B cell (primary cell): ENCODE measurements at regions not wholly inside any gene's neighbourhood (a gene's known extent, or its start where the extent isn't known, plus 50 kb on each side); places are given as distances from the start of the nearest gene placed in this dataset.

Source experiments
- CTCF ChIP-seq: fragments of 200-600 bp; IDR thresholded peaks from one replicate; pipeline ENCODE4 v1.8.0; 2022; ENCODE audit warnings: antibody characterized with exemption, mild to moderate bottlenecking
- EZH2 ChIP-seq: IDR thresholded peaks from 2 replicates; pipeline ENCODE4 v1.6.1; 2012; ENCODE audit warnings: borderline replicate concordance, low read depth, mild to moderate bottlenecking, moderate library complexity, low read length; ENCODE audit not compliant: insufficient read depth, poor library complexity, severe bottlenecking

- TF ChIP-seq CTCF (no peak), EZH2 (no peak)
These were observed 344.9 kb downstream of the LIG4 start for GRCh38 chr13:107870400-107870799.
